ENCODE measurements at regions not wholly inside any gene's neighbourhood (a gene's known extent, or its start where the extent isn't known, plus 50 kb on each side); places are given as distances from the start of the nearest gene placed in this dataset.

DNA sequence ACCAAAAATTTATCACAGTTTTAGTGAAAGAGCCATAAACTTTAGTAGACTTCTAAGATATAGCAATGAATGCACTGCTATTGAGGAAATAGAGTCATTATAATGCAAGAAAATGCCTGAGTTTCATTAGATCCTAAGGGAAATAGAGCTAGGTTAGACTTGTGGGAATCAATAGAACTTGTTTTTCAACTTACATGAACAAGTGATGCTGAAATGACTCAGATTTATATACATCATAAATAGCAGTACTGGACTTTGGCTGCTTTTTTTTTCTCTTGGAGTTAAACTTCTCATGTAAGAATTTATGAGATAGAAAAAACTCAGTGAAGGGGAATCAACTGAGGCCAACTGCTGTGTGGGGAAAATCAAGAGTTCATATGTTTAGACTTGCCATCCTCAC lies 216.5 kb upstream of the AADAT start:
- TF ChIP-seq, protein P1, sequence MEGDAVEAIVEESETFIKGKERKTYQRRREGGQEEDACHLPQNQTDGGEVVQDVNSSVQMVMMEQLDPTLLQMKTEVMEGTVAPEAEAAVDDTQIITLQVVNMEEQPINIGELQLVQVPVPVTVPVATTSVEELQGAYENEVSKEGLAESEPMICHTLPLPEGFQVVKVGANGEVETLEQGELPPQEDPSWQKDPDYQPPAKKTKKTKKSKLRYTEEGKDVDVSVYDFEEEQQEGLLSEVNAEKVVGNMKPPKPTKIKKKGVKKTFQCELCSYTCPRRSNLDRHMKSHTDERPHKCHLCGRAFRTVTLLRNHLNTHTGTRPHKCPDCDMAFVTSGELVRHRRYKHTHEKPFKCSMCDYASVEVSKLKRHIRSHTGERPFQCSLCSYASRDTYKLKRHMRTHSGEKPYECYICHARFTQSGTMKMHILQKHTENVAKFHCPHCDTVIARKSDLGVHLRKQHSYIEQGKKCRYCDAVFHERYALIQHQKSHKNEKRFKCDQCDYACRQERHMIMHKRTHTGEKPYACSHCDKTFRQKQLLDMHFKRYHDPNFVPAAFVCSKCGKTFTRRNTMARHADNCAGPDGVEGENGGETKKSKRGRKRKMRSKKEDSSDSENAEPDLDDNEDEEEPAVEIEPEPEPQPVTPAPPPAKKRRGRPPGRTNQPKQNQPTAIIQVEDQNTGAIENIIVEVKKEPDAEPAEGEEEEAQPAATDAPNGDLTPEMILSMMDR (IDR thresholded peaks at IDR 0.05) = no peak
- TF ChIP-seq POLR2A (IDR thresholded peaks at IDR 0.05) = no peak

Data from testis (tissue), 2 donors.